Ovary (tissue), 3 donors: ENCODE measurements at regions not wholly inside any gene's neighbourhood (a gene's known extent, or its start where the extent isn't known, plus 50 kb on each side); places are given as distances from the start of the nearest gene placed in this dataset.

ENCODE experiments used
- CTCF ChIP-seq, 3 donors: fragments of 450-650 bp in 2 of 3; fragments of 200-600 bp in 1 of 3; IDR thresholded peaks; one replicate each; pipeline versions ENCODE4 v1.5.1 to v1.8.0; 2016 to 2022; ENCODE audit warnings: antibody characterized with exemption in 3 of 3, mild to moderate bottlenecking in 1 of 3
- EP300 ChIP-seq: sonication (generic); formaldehyde crosslinking; IDR thresholded peaks from one replicate; pipeline ENCODE4 v1.6.1; 2017; ENCODE audit warnings: antibody characterized with exemption
- POLR2A ChIP-seq: fragments of 450-650 bp; IDR thresholded peaks from one replicate; pipeline ENCODE4 v1.6.1; 2017; ENCODE audit warnings: antibody characterized with exemption, mild to moderate bottlenecking, moderate library complexity
- donor health status: DM: no; HTN: no; CAD: no.

DNA sequence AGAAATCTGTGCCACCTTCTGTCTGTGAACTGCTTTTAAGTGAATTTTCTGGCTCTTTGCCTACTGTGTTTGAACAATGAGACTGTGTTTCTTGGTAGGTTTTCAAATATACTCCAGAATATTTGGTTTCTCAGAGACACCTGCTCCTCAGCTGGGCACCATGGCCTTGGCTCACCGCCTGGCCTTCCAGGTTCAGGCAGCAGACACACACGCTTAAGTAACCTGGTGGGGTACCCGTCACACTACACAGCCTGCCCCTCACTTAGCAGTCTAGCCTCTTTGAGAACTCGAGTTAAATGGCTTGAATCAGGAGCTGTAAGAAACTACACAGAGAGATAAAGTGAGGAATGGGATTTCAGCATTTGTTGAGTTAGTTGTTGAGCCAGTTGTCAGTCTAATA is 530.5 kb downstream of the MTRR start:
- TF ChIP-seq POLR2A, result no peak
- no peak for TF ChIP-seq EP300
- no peak for TF ChIP-seq CTCF (IDR thresholded peaks at IDR 0.05)
